OCI-LY3 (cell line): ENCODE measurements at regions not wholly inside any gene's neighbourhood (a gene's known extent, or its start where the extent isn't known, plus 50 kb on each side); places are given as distances from the start of the nearest gene placed in this dataset.
A peak's percentile ranks its signal among the peaks of the same experiment; 100 is the strongest.

Source experiments
- H2AFZ ChIP-seq: fragments of 200-600, 300-600 bp; shearing (Covaris generic); 2 replicates; pipeline ENCODE4 v1.6.0; 2014; ENCODE audit warnings: antibody characterized with exemption, low read depth, low read length
- H3K27ac ChIP-seq: fragments of 200-600, 300-600 bp; sonication (generic); 2 replicates; pipeline ENCODE4 v1.5.1; 2014; ENCODE audit warnings: mild to moderate bottlenecking, low read length, moderate library complexity, mixed read lengths
- H3K27me3 ChIP-seq: fragments of 200-600, 300-600 bp; sonication (generic); 2 replicates; pipeline ENCODE4 v1.6.1; 2014; ENCODE audit warnings: low read depth, low read length, mixed read lengths
- H3K36me3 ChIP-seq: fragments of 200-600, 300-600 bp; sonication (generic); replicated peaks from 2 replicates; pipeline ENCODE3; 2014; ENCODE audit warnings: low read depth, low read length, mixed read lengths
- H3K4me1 ChIP-seq: fragments of 300-600, 200-600 bp; sonication (generic); 2 replicates; pipeline ENCODE4 v1.6.1; 2014; ENCODE audit warnings: low read length, mixed read lengths
- H3K4me2 ChIP-seq: fragments of 200-600, 300-600 bp; sonication (generic); 2 replicates; pipeline ENCODE4 v1.6.1; 2014; ENCODE audit warnings: low read length, mixed read lengths
- H3K4me3 ChIP-seq: fragments of 300-600, 200-600 bp; sonication (generic); 2 replicates; pipeline ENCODE4 v1.5.1; 2014; ENCODE audit warnings: antibody characterized with exemption, mild to moderate bottlenecking, low read length, moderate library complexity
- H3K79me2 ChIP-seq: fragments of 300-600, 200-600 bp; shearing (Covaris generic); 2 replicates; pipeline ENCODE4 v1.6.1; 2014; ENCODE audit warnings: mild to moderate bottlenecking, low read length, mixed read lengths
- H3K9ac ChIP-seq: fragments of 300-600, 200-600 bp; shearing (Covaris generic); 2 replicates; pipeline ENCODE4 v1.6.0; 2014; ENCODE audit warnings: mild to moderate bottlenecking, low read length, moderate library complexity
- H3K9me3 ChIP-seq: fragments of 200-600, 300-600 bp; shearing (Covaris generic); 2 replicates; pipeline ENCODE4 v1.6.1; 2014; ENCODE audit warnings: low read length, mixed read lengths; ENCODE audit not compliant: insufficient read depth
- H4K20me1 ChIP-seq: fragments of 200-600, 300-600 bp; sonication (generic); 2 replicates; pipeline ENCODE4 v1.6.1; 2016; ENCODE audit warnings: low read length, mixed read lengths; ENCODE audit not compliant: insufficient read depth
- CTCF ChIP-seq: fragments of 200-600, 300-600 bp; sonication (generic); IDR thresholded peaks from 2 replicates; pipeline ENCODE4 v1.5.1; 2014; ENCODE audit warnings: antibody characterized with exemption, low read length, low read depth
- EZH2phosphoT487 ChIP-seq: fragments of 200-600 bp; shearing (Covaris generic); IDR thresholded peaks from 2 replicates; pipeline ENCODE4 v1.6.1; 2018; ENCODE audit warnings: antibody characterized with exemption, mixed run types, low read depth

- Histone ChIP-seq H2AFZ (peak overlapping the region; percentile 64), H3K27ac (peak overlapping the region; percentile 45), H3K27me3 (no peaks in the 10 kb centered on the region), H3K4me2 (peak overlapping the region; percentile 59), H3K9me3 (no peaks in the 10 kb centered on the region), H3K36me3 (no peaks in the 10 kb centered on the region), H3K4me1 (peaks cover 20% of the 10 kb centered on the region), H3K79me2 (no peaks in the 10 kb centered on the region), H3K9ac (peak overlapping the region; percentile 18; the same call in 1 of the 2 replicates), H3K4me3 (no peak overlapping the region), H4K20me1 (no peaks in the 10 kb centered on the region)
- TF ChIP-seq CTCF, result no peak
- TF ChIP-seq EZH2phosphoT487, result no peak
Observed at GRCh38 chr2:8159966-8160603, 521.8 kb upstream of the ID2 start.

GRCh38 chr2:8160959-8161358 is 520.9 kb upstream of the ID2 start:
- no peak overlapping the region; the same call in 1 of the 2 replicates for H3K27ac ChIP-seq
- no peaks in the 10 kb centered on the region for H3K79me2 ChIP-seq
- H3K4me3 ChIP-seq, result no peak overlapping the region
- no peak overlapping the region for H2AFZ ChIP-seq
- H4K20me1 ChIP-seq, result no peaks in the 10 kb centered on the region
- no peaks in the 10 kb centered on the region for H3K9me3 ChIP-seq
- H3K27me3 ChIP-seq, result no peaks in the 10 kb centered on the region
- TF ChIP-seq EZH2phosphoT487 (no peak), CTCF (no peak)
- H3K4me1 ChIP-seq, result peaks cover 19% of the 10 kb centered on the region
- H3K9ac ChIP-seq, result no peak overlapping the region
- no peaks in the 10 kb centered on the region for H3K36me3 ChIP-seq
- peak overlapping the region; percentile 59 for H3K4me2 ChIP-seq

GRCh38 chr2:8162552-8162951 is 519.3 kb upstream of the ID2 start:
- Histone ChIP-seq H3K36me3 (no peaks in the 10 kb centered on the region), H3K4me3 (no peak overlapping the region), H3K4me2 (no peak overlapping the region), H2AFZ (no peak overlapping the region), H3K9ac (no peak overlapping the region), H3K27me3 (no peaks in the 10 kb centered on the region), H3K9me3 (no peaks in the 10 kb centered on the region), H3K79me2 (no peaks in the 10 kb centered on the region), H3K4me1 (peaks cover 19% of the 10 kb centered on the region), H3K27ac (no peak overlapping the region), H4K20me1 (no peaks in the 10 kb centered on the region)
- no peak for TF ChIP-seq CTCF
- TF ChIP-seq EZH2phosphoT487, result no peak

GRCh38 chr2:8165550-8165949 is 516.3 kb upstream of the ID2 start:
- H3K4me1 ChIP-seq, result peaks cover 6% of the 10 kb centered on the region
- H3K9me3 ChIP-seq, result no peaks in the 10 kb centered on the region
- no peak overlapping the region for H3K4me3 ChIP-seq
- no peaks in the 10 kb centered on the region for H3K27me3 ChIP-seq
- no peak overlapping the region for H2AFZ ChIP-seq
- TF ChIP-seq EZH2phosphoT487 (no peak), CTCF (no peak)
- H3K27ac ChIP-seq, result no peak overlapping the region
- H3K79me2 ChIP-seq, result no peaks in the 10 kb centered on the region
- no peaks in the 10 kb centered on the region for H4K20me1 ChIP-seq
- H3K4me2 ChIP-seq, result no peak overlapping the region
- no peaks in the 10 kb centered on the region for H3K36me3 ChIP-seq
- H3K9ac ChIP-seq, result no peak overlapping the region
